ENCODE measurements at regions not wholly inside any gene's neighbourhood (a gene's known extent, or its start where the extent isn't known, plus 50 kb on each side); places are given as distances from the start of the nearest gene placed in this dataset.

GRCh38 chr12:115132905-115133304 is 448.9 kb upstream of the TBX3 start:
- H3K4me1 ChIP-seq (ENCODE audit: control insufficient read depth in 1 of 2, insufficient read depth in 1 of 2, low read depth in 1 of 2, low read length in 1 of 2) = no peaks in the 10 kb centered on the region
- H3K4me3 ChIP-seq (ENCODE audit: low read depth in 1 of 2, low read length in 1 of 2) = no peak overlapping the region
- H3K27me3 ChIP-seq = no peaks in the 10 kb centered on the region
- no peaks in the 10 kb centered on the region for H3K36me3 ChIP-seq
- no peak overlapping the region for H3K27ac ChIP-seq
- no peaks in the 10 kb centered on the region for H3K9me3 ChIP-seq
- no peak for TF ChIP-seq CTCF (IDR thresholded peaks at IDR 0.05)

DNA sequence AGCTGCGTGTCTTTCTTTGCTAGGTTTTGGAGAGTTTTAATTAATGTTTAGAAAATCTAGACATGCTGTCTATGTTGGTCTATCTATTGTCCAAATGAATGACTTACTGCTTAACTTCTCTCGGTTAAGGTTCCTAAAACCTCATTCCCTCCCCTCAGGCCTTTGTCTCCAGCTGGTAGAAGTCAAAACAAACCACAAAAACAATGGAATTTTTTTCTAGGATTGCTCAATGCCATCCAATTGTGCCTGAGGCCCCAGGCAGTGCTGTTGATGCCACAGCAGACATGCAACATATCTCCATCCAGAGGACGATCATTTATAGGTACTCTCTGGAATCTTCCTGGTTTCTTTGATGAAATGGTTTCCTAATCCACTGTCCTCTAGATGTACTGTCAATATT is 448.2 kb upstream of the TBX3 start:
- TF ChIP-seq CTCF (IDR thresholded peaks at IDR 0.05) = no peak
- Histone ChIP-seq H3K36me3 (no peaks in the 10 kb centered on the region), H3K4me3 (ENCODE audit: low read depth in 1 of 2, low read length in 1 of 2) (no peak overlapping the region), H3K27ac (no peak overlapping the region), H3K9me3 (no peaks in the 10 kb centered on the region), H3K27me3 (no peaks in the 10 kb centered on the region), H3K4me1 (ENCODE audit: control insufficient read depth in 1 of 2, insufficient read depth in 1 of 2, low read depth in 1 of 2, low read length in 1 of 2) (no peaks in the 10 kb centered on the region)

GRCh38 chr12:115129727-115130126 is 445.8 kb upstream of the TBX3 start:
- no peaks in the 10 kb centered on the region for H3K9me3 ChIP-seq

DNA sequence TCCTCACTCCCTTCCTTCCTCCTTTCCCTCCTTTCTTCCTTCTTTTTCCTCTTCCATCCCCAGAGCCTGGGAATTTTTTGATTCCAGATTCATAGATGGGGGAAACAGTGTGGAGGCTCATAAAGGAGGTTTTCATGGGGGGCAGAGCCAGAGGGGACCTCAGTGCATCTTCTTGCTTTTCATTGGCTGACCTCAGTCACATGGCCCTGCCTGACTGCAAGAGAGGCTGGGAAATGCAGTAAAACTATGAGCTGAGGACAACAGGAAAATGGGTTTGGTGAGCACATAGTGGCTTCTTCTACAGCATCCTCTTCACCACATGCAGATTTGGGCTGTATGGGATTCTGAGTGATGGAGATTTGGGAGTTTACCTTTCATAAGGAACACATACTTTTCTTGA is 437.1 kb upstream of the TBX3 start:
- Histone ChIP-seq H3K4me3 (ENCODE audit: low read depth in 1 of 2, low read length in 1 of 2) (no peak overlapping the region), H3K4me1 (ENCODE audit: control insufficient read depth in 1 of 2, insufficient read depth in 1 of 2, low read depth in 1 of 2, low read length in 1 of 2) (no peaks in the 10 kb centered on the region), H3K9me3 (no peaks in the 10 kb centered on the region), H3K27ac (no peak overlapping the region), H3K36me3 (no peaks in the 10 kb centered on the region), H3K27me3 (no peaks in the 10 kb centered on the region)
- TF ChIP-seq CTCF (IDR thresholded peaks at IDR 0.05) = no peak

More at GRCh38 chr12:115129727-115130126, 445.8 kb upstream of the TBX3 start:
- no peaks in the 10 kb centered on the region for H3K36me3 ChIP-seq
- H3K27ac ChIP-seq = no peak overlapping the region
- no peaks in the 10 kb centered on the region for H3K27me3 ChIP-seq
- no peaks in the 10 kb centered on the region for H3K4me1 ChIP-seq (ENCODE audit: control insufficient read depth in 1 of 2, insufficient read depth in 1 of 2, low read depth in 1 of 2, low read length in 1 of 2)
- H3K4me3 ChIP-seq (ENCODE audit: low read depth in 1 of 2, low read length in 1 of 2) = no peak overlapping the region
- no peak for TF ChIP-seq CTCF (IDR thresholded peaks at IDR 0.05)

DNA sequence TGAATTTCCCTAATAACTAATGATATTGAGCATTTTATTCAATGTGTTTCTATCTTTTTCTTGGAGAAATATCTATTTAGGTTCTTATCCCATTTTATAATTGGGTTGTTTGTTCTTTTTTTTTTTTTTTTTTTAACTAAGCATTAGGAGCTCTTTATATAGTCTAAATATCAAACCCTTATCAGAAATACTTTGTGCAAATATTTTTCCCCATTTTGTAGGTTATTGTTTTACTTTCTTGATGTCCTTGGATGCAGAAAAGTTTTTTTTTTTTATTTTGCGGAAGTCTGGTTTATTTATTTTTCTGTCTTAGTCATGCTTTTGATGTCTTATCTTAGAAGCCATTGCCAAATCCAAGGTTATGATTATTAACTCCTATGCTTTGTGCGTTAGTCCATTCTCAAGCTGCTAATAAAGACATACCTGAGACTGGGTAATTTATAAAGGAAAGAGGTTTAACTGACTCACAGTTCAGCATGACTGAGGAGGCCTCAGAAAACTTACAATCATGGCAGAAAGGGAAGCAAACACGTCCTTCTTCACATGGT is 434.3 kb upstream of the TBX3 start:
- no peaks in the 10 kb centered on the region for H3K4me1 ChIP-seq (ENCODE audit: control insufficient read depth in 1 of 2, insufficient read depth in 1 of 2, low read depth in 1 of 2, low read length in 1 of 2)
- no peaks in the 10 kb centered on the region for H3K27me3 ChIP-seq
- no peak overlapping the region for H3K27ac ChIP-seq
- TF ChIP-seq CTCF (IDR thresholded peaks at IDR 0.05) = no peak
- H3K36me3 ChIP-seq = no peaks in the 10 kb centered on the region
- H3K4me3 ChIP-seq (ENCODE audit: low read depth in 1 of 2, low read length in 1 of 2) = no peak overlapping the region
- H3K9me3 ChIP-seq = no peaks in the 10 kb centered on the region

DNA sequence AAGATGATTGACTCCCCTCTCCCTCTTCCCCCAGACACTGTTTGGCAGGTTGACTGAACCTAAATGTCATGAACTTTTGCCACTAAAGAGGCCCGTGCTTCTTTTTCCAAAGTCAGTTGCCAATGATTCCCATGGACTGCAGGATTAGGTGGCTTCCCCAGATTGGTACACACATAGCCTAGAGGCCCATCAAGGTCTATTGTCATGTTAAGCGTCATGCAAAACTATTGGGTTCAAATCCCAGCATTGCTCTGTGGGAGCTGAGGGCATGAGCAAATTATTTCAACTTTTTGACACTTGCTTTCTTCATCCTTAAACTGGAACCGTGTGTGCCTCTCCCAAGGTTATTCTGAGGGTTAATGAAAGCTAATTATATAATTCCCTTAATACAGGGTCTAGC is 430.2 kb upstream of the TBX3 start:
- H3K27me3 ChIP-seq = no peaks in the 10 kb centered on the region

More for the DNA sequence above, 430.2 kb upstream of the TBX3 start:
- Histone ChIP-seq H3K4me1 (ENCODE audit: control insufficient read depth in 1 of 2, insufficient read depth in 1 of 2, low read depth in 1 of 2, low read length in 1 of 2) (no peaks in the 10 kb centered on the region), H3K4me3 (ENCODE audit: low read depth in 1 of 2, low read length in 1 of 2) (no peak overlapping the region), H3K36me3 (no peaks in the 10 kb centered on the region), H3K27ac (no peak overlapping the region), H3K9me3 (no peaks in the 10 kb centered on the region)
- TF ChIP-seq CTCF (IDR thresholded peaks at IDR 0.05) = no peak
